HFFc6 (cell line): ENCODE measurements at regions not wholly inside any gene's neighbourhood (a gene's known extent, or its start where the extent isn't known, plus 50 kb on each side); places are given as distances from the start of the nearest gene placed in this dataset.

Experiments used
- DNase-seq: peaks from one replicate; pipeline ENCODE4 v3.0.0-alpha.2; 2018
- H3K27ac Mint-ChIP-seq: 2 replicates; pipeline ENCODE4 v1.8.0; 2020; ENCODE audit warnings: mild to moderate bottlenecking, mixed read lengths
- H3K27me3 Mint-ChIP-seq: 2 replicates; pipeline ENCODE4 v1.8.0; 2021; ENCODE audit warnings: mild to moderate bottlenecking, moderate library complexity, mixed read lengths; ENCODE audit not compliant: insufficient read depth
- H3K36me3 Mint-ChIP-seq: 2 replicates; pipeline ENCODE4 v1.8.0; 2021; ENCODE audit warnings: low read depth, mixed read lengths
- H3K4me1 Mint-ChIP-seq: 2 replicates; pipeline ENCODE4 v1.8.0; 2020; ENCODE audit warnings: low read depth, mixed read lengths
- H3K4me3 Mint-ChIP-seq: 2 replicates; pipeline ENCODE4 v1.8.0; 2020; ENCODE audit warnings: mild to moderate bottlenecking, moderate library complexity, mixed read lengths
- H3K9me3 Mint-ChIP-seq: 2 replicates; pipeline ENCODE4 v1.8.0; 2020; ENCODE audit warnings: mild to moderate bottlenecking, mixed read lengths
- CTCF ChIP-seq: fragments of 200-600 bp; sonication (generic); IDR thresholded peaks from 2 replicates; pipeline ENCODE4 v1.5.0; 2021; ENCODE audit warnings: antibody characterized with exemption, mild to moderate bottlenecking

GRCh38 chr4:36979533-36979932 lies 265.0 kb upstream of the NWD2 start:
- TF ChIP-seq CTCF: no peak
- Mint-ChIP-seq H3K27me3 (no peaks in the 10 kb centered on the region; the same call in 1 of the 2 replicates), H3K4me1 (no peaks in the 10 kb centered on the region), H3K36me3 (peaks cover 4% of the 10 kb centered on the region; the same call in 1 of the 2 replicates), H3K9me3 (peaks cover 63% of the 10 kb centered on the region), H3K4me3 (no peak overlapping the region), H3K27ac (no peak overlapping the region)
- no peak for DNase-seq

- no peaks in the 10 kb centered on the region for H3K4me1 Mint-ChIP-seq
- peaks cover 21% of the 10 kb centered on the region for H3K9me3 Mint-ChIP-seq
- H3K4me3 Mint-ChIP-seq: no peak overlapping the region
- no peak overlapping the region for H3K27ac Mint-ChIP-seq
- no peaks in the 10 kb centered on the region for H3K27me3 Mint-ChIP-seq
- H3K36me3 Mint-ChIP-seq: no peaks in the 10 kb centered on the region; the same call in 1 of the 2 replicates
- no peak for DNase-seq
- no peak for TF ChIP-seq CTCF
Measured at GRCh38 chr4:36990128-36990872, 254.2 kb upstream of the NWD2 start.

- no peaks in the 10 kb centered on the region for H3K27me3 Mint-ChIP-seq
- no peak for DNase-seq
- H3K4me3 Mint-ChIP-seq: no peak overlapping the region
- 0 out of 2 replicates have a peak, but pooled peaks cover 4% of the 10 kb centered on the region for H3K36me3 Mint-ChIP-seq
- no peaks in the 10 kb centered on the region for H3K4me1 Mint-ChIP-seq
- H3K9me3 Mint-ChIP-seq: peaks cover 26% of the 10 kb centered on the region
- no peak for TF ChIP-seq CTCF
- H3K27ac Mint-ChIP-seq: no peak overlapping the region
Measured at GRCh38 chr4:36997727-36998126, 246.8 kb upstream of the NWD2 start.

GRCh38 chr4:37000281-37000680 lies 244.3 kb upstream of the NWD2 start:
- TF ChIP-seq CTCF: no peak
- no peak overlapping the region for H3K27ac Mint-ChIP-seq
- no peak overlapping the region for H3K4me3 Mint-ChIP-seq
- peaks cover 4% of the 10 kb centered on the region; the same call in 1 of the 2 replicates for H3K27me3 Mint-ChIP-seq
- H3K36me3 Mint-ChIP-seq: 0 out of 2 replicates have a peak, but pooled peaks cover 4% of the 10 kb centered on the region
- peaks cover 36% of the 10 kb centered on the region for H3K9me3 Mint-ChIP-seq
- DNase-seq: no peak
- H3K4me1 Mint-ChIP-seq: no peaks in the 10 kb centered on the region

GRCh38 chr4:37001688-37002436 lies 242.7 kb upstream of the NWD2 start:
- no peak for DNase-seq
- Mint-ChIP-seq H3K36me3 (peaks cover 10% of the 10 kb centered on the region; the same call in 1 of the 2 replicates), H3K27me3 (peaks cover 4% of the 10 kb centered on the region; the same call in 1 of the 2 replicates), H3K9me3 (peaks cover 41% of the 10 kb centered on the region), H3K4me3 (no peak overlapping the region), H3K27ac (no peak overlapping the region), H3K4me1 (no peaks in the 10 kb centered on the region)
- TF ChIP-seq CTCF: no peak
